T-helper 9 cell (primary cell): ENCODE measurements at regions not wholly inside any gene's neighbourhood (a gene's known extent, or its start where the extent isn't known, plus 50 kb on each side); places are given as distances from the start of the nearest gene placed in this dataset.
"Not testable (repeated sequence)": the region's sequence is repeated elsewhere in the genome, so short reads cannot be mapped to it uniquely, and the experiment has no call there.

Source experiments
- DNase-seq: peaks from one replicate; pipeline ENCODE4 v3.0.0-alpha.2; 2020

DNA sequence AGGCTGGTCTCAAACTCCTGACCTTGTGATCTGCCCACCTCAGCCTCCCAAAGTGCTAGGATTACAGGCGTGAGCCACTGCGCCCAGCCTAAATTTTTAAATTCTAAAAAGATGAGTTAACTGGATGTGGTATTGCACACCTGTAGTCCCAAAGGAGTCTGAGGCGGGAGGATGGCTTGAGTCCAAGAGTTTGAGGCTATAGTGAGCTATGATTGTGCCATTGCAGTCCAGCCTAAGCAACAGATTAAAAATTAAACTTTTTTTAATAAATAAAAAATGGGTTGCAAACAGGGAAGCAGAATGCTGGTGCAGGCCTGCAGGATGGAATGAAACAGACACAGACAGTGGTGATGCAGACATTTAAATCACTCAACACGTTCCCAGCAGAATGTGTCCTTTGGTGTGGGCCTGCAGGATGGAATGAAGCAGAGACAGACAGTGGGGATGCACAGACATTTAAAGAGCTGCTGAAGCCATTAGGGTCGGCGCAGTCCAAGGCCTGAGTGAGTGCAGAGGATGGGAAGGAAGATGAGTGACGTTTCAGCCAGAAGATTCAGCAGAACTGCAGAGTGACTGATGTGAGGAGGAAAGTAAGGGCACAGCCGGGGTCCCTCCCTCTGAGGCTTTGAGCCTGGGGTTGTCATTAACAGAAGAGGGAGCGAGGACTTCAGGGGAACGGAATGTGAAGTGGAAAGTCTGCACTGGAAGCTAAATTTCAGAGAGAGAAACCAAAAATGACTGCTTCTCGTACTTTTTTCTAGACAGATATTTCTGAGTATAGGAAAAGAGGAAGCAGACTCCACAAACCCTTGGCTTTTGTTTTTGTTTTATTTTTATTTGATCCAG, 117.5 kb downstream of the RIN2 start:
- DNase-seq: no peak

DNA sequence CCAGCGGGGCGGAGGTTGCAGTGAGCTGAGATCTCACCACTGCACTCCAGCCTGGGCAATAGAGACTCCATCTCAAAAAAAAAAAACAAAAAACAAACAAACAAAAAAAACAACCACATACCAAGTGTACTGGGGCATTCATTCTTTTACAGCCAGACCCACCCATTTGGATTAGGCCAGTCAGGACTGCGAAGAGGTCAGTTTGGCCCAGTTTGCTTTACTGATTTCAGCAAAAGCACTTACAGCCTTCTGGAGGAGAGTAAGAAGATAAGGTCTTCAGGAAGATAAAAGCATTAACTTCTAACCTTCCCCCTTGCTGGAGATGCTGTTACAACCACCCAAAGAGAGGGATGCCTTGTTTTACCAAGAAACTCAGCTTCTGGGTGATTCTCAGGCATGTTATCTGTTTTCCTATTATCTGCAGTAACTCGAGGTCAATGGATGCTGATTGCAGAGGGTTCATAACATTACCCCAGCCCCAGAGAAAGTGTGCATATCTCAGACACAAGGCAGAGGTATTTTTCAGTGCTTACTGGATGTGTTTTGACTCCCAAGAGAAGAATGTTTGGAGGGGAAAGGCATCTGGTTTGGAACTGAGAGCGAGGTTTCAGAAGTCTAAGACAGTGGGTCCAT, 118.9 kb downstream of the RIN2 start:
- DNase-seq: no peak

DNA sequence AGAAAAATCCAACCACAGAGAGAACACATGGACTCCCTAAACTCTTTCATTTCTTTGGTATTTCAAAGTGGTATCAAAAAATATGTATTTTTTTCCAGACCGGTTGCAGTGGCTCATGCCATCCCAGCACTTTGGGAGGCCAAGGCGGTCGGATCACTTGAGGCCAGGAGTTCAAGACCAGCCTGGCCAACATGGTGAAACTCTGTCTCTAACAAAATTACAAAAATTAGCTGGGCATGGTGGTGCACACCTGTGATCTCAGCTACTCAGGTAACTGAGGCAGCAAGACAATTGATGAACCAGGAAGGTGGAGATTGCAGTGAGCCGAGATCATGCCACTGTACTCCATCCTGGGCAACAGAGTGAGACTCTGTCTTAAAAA, 121.8 kb downstream of the RIN2 start:
- DNase-seq: not testable (repeated sequence)

DNA sequence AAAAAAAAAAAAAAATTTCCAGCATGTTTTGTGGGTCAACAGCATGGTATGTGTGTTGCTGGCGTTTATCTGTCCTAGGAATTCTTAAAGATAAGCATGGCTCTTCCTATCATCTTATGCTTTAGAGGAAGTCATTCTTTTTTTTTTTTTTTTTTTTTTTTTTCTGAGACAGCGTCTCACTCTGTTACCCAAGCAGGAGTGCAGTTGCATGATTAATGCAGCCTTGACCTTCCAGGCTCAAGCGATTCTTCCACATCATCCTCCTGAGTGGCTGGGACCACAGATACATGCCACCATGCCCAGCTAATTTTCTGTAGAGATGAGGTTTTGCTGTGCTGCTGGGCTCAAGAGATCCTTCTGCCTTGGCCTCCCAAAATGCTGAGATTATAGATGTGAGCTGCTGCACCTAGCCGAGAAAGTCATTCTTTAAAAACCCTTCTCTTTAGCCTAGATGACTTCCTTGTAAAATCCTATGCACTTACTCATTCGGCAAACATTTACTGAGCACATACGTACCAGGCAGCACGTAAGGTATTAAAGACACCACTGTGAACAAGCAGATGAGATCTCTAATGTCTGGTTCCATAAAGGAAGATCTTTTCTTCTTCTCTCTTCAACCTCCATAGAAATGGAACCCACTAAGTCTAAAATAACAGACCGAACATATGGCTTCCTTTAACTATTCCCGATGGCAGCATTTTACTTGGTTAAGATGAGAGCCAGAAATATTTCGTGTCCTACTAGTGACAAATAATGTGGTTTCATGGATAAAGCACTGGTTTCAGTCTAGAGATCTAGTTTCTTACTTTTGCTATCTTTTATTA, 122.4 kb downstream of the RIN2 start:
- DNase-seq: no peak

DNA sequence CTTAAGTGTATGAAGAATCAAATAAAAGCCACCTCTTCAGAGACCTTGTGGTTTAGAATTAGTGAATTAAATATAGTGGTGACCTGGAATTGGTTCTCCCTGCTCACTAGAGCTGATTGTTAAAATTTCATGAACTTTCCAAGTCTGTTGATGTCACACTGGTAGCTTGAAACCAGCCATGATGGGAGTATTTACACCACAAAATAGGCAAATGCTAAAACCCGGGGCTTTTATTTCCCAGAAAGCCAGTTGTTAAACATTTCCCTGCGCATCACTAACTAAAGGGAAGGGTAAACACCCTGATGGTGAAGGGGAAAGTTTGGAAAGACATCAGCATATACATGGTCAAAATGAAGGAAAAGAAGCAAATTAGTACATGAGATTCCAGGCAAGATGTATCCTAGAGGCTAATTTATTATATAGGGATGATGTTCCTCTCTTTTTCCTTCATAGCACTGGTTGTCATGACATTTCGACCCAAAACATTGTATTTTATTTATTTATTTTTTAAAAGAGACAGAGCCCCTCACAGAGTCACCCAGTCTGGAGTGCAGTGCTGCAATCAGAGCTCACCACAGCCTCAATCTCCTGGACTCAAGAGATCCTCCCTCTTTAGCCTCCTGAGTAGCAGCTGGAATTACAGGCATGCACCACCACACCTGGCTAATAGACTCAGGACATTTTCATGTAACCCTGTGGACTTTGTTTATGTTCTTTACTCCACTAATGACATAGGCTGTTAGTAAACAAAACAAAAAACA, 123.2 kb downstream of the RIN2 start:
- no peak for DNase-seq

DNA sequence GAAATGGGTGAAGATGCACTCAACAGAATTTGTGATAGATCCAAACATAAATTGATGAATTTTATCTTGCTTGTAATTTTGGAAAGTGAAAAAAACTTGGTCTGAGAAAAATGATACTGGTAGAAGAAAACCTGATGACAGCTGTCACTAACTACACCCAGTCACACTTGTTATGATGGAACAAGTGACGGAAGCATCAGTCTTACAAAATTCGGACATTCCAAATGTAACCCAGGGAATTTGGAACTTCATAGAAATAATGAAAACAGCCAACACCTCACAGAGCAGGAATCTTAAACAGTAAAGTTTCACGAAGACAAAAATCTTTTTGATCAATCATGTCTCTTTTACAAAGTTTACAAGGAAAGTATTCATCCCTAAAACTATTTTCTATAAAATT, 123.9 kb downstream of the RIN2 start:
- no peak for DNase-seq

DNA sequence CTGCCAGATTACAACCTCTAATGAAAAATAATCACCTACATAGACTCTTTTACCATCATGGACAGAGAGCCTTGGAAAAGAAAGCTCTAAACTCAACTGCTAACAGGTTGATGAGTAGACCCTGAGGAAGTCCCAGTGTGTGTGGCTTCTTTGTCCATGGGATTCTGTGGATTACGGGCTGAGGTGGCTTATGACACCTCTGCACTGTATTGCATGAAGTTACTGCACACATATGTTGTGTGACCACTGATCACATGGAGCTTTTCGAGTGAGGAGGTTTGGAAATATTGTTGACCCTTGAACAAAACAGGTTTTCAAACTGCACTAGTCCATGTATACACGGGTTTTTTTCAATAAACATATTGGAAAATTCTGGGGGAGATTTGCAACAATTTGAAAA, 124.4 kb downstream of the RIN2 start:
- no peak for DNase-seq

DNA sequence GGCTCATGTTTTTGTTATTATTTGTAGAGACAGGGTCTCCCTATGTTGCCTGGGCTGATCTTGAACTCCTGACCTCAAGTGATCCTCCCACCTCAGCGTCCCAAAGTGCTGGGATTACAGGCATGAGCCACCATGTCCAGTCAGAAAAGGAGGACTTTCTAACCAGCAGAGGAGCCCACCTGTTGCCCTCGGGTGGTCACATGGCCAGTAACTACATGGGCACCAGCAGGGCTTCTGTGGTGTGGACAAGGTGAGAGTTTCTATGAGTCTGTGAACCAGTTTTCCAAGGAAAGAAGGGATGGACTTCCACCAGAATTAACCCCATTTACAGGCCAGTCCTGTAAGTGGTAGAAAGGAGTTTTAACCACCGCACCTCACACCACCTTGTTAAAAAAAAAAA, 125.4 kb downstream of the RIN2 start:
- no peak for DNase-seq

DNA sequence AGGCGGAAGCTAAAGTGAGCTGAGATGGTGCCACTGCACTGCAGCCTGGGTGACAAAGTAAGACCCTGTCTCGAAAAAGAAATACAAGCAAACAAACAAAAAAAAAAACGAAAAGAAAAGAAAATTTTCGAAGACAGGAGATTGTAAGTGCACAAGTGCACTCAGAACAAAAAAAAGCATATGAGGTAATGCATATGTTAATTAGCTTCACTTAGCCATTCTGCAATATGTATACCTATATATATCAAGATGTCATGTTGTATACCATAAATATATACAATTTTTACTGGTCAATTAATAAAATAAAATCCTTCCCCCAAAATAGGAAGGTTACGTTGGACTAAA, 127.5 kb downstream of the RIN2 start:
- no peak for DNase-seq

DNA sequence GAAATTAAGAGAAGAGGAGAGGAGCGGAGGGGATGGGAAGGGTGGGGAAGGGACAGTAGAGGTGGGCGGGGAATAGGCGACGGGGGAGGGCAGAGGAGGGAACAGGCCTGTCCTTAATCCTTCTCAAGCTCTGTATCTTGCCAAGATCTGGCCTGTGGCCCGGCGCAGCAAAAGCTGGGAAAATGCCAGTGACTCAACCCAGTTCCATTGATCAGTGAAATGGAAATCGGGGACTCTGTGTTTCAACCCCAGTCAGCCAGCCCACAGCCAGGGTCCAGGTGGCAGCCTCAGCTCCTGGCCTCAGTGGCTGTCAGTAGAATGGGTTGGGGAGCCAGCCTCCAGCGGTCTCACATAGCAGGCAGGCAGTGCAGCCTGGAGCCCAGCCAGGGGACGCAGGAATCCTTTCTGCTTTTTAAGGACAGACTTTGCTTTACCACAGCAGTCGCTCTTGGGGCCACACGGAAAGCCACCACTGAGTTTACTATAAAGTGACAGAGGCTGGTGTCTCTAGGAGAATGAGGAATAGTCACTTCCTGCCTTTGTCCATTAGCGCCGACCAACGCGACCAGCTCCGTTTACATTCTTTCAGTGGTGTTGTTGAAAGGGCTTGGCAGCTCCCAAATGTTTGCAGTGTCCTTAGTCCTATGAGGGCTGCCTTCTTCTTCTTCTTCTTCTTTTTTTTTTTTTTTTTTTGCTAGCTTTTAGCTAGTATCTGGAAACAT, 128.0 kb downstream of the RIN2 start:
- DNase-seq: no peak

DNA sequence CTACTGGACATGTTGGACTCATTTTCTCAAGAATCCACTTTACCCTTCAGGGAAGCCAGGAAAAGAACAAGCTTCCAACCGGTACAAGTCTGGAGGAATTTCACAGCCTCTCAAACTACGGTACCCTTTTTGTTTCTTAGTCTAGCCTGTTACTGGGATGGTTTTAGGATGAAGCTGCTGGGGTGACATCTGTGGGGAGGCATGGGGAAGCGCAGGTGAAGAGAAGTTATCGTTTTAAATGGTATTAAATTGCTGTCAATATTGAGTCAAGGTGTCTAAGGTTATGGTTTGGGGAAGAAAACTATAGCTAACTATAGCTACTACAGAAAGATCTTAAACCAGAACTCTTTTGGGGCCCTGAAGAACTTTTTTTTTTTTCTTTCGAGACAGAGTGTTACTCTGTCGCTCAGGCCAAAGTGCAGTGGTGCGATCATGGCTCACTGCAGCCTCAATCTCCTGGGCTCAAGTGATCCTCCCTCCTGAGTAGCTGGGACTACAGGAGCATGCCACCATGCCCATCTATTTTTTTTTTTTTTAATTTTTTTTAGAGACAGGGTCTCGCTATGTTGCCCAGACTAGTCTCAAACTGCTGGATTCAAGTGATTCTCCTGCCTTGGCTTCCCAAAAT, 128.7 kb downstream of the RIN2 start:
- DNase-seq: no peak

DNA sequence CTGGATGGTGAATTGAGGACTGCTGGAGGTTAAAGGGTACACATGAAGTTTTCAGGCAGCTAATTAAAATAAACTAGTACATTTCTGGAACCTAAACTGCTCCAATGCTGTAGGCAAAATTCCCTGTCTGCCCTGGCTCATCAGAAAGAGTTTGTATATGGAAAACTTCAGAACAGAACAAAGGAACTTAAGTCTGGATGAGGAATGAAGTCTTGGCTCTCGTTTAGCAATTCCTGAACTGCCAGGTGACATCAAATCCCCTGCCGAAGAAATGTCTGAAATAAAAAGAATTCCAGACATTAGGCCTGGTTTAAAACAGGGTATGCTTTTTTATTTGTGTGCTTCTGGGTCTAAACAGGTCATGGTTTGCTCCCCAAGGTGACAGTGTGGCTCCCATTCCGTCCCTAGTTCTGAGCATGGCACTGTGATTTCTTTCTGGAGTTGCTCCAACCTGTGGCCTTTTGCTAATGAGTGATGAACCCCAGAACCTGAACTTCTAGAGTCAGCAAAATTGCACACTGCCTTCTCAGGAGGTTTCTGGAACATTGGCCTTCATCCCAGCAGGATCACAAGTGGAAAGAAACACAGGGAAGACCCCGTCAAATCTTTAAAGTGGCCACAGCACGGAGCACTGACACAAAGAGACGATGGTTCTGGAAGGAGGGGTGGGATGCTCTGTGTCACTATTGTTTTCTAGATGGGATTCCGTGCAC, 129.4 kb upstream of the NAA20 start:
- DNase-seq: no peak

DNA sequence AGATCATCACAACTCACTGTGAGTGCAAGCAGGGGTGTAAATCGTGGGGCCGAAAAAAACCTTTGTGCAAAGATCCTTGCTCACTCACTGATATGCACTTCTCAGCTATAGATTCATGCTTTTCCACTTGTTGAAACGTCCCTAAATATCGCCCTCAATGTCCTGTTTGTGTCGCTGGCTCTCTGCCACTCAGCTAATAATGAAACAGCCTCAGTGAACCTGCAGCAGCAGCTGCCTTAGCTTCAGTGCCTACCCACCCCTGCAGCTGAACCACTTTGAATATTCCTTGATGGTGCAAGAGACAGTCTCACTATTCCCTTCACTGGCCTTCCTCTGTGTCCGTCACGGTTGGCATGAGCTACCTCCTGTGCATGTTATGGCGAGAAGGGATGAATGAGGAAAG, 128.9 kb upstream of the NAA20 start:
- DNase-seq: no peak

DNA sequence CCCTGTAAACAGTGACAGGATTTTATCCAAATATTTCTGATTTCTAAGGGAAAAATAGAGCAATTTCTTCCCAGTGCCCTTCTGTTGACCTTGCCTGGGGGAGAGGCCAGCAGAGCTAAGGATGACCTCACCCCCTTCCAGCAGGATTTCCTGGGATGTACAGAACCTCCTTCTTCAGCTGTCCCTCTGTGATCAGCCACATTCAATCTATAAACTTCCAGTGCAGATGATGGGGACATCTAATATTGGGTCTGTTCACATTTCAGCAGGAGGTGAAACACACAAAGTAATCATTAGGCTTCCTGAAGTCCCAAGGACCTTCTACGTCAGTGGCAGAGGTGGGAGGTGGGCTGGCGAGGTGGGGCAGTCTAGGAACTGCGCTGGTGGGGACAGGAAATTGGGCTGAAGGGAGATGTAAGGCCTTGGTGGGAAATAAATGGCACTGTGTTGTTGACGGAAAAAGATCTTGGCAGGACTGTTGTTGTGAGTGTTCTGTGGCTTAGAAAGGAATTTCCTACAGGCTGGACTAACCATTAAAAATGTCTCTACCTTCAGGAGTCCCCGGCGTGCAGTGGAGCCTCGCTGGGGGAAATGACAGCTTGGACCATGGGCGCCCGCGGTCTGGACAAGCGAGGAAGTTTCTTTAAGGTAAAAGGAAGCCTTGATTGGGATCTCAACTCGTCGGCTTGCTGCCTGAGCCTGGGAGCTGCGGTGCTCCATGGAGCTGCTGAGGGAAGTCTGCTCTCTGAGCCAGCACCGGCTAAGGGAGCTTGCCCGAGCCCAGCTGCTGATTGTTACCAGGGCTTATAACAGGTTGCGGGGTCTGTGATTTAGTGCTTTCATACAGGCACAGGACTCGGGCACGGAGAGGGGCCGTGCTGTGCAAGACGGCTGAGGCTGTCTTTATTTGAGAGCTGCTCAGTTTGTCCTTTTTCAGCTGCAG, 127.9 kb upstream of the NAA20 start:
- no peak for DNase-seq

DNA sequence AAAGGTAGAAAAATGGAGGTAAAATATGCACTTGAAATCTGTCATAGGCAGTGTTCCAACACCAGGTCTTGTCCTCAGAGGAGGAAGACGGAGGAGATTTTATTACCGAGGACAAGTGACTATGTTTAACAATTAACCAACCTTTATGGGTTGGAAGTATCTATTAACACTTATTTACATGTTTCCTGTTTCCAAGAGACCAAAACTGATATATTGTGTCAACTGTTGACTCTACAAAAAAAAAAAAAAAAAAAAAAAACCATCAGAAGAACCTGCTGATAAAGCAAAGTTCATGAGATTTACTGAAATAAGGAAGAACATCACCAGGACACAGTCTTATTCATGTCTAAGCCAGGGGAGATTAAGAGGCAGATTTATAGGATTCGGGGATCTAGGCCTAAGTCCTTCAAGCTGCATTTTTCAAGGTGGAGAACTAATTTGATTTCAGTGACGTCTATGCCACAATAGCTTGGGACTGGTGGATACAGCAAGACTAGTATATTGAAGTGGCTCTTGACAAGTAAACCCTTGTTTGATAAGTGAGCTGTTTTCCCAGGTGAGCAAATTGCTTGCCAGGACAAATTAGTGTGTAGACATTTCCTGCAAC, 126.6 kb upstream of the NAA20 start:
- no peak for DNase-seq

DNA sequence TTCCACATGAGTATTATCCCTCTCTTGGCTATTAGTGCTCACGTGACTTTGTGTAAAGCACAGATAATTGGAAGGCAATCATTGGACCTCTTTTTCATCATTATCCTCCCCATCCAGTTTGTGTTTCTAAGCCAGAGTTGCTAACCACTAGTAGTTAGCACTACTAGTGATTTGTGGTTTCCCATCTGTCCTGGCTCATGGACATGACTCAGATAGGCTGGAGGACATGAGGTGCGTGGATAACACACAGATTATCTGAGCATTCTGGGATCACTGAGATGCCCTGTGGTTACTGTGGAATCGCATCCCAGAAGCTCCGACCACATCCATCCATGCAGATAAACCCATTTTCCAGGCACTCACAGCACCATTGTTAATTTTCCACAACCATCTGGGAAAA, 123.8 kb upstream of the NAA20 start:
- no peak for DNase-seq

DNA sequence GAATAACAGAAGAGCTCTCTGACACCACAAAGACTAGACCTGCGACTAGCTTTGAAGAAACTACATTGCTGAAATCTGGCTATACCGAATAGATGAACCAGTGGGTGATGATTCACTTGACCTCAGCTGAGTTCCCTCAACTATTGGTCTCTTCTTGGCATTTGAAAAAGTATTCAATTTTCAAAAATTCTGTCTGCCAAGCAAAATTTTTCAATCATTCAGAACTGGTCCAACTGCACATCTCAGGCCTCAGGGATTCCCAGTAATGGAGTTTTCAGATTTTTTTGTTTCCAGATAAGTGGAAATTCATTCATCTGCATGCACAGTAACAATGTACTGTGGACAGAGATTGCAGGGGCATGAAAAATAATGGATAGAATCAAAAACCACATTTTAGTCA, 121.4 kb upstream of the NAA20 start:
- DNase-seq: no peak

DNA sequence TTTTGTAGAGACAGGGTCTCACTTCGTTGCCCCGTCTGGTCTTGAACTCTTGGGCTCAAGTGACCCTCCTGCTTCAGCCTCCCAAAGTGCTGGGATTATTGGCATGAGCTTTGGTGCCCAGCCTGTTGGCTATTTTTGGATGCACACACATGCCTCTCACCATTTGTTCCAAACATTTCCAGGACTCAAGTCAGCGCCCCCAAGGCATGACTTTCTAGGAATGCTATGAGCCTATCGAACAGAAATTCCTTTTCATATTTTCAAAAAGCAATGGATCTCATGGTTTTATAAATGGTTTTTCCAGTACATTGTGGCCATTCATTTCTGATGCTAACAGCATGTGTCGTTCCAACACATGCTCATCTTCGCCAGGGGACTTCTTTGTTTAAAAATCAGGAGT, 119.3 kb upstream of the NAA20 start:
- DNase-seq: no peak

DNA sequence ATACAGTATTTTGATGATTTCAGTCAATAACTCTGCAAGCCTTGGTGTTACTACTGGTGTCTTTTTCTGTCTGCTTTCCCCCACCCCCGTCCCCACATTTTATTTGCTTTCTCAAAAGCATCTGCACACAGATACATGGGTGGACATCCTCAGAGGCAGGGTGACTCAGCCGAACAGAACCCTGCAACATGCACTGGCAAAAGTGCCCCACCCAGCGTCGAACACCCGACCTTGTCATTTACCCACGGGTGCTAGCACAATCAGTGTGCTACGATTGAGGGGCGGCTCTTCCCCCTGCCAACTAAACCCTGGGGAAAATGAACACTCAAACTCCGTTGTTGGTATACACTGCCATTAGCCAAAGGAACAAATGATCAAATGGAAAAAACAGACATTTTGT, 115.9 kb upstream of the NAA20 start:
- DNase-seq: no peak
